ENCODE measurements at regions not wholly inside any gene's neighbourhood (a gene's known extent, or its start where the extent isn't known, plus 50 kb on each side); places are given as distances from the start of the nearest gene placed in this dataset.

DNA sequence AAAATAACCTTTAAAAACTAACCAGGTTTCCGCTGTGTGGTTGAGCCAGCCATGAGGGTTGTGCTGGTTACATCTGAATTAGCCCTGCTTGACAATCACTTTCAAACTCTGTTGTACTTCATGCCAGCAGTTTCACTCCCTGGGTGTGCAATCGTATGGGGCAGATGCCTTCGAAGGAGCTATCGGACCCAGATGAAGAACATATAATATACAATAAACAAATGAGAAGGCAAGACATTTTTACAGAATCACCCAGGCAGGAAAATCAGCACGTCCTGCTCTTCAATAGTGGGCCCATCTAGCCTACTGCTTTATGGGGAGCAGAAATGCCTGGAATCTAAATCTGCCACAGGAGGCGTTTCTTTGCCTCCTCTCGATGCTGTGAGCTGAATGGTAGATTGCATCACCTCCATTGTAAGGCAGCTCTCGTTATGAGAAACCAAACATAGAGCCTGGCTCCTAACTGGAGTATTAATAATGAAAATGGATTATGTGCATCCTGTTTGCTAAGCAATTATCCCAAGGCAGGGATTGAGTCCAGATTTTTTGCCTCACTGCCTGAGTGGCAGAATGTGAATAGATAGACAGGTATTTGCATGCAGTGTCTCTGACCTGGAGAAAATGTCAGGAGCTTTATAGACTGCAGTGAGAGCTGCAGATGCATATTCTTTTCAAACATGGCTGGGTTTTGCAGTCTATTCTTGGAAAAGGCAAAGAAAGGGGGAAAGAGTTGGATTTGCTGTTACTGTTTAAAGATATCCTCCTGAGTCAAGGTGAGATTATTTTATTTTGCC, 143.3 kb upstream of the SMARCA2 start:
- no peak overlapping the region for H3K4me2 ChIP-seq (ENCODE audit: low read depth, low read length, poor library complexity, severe bottlenecking)
- H3K36me3 ChIP-seq (ENCODE audit: low read length), result no peaks in the 10 kb centered on the region
- TF ChIP-seq EZH2phosphoT487 (conservative IDR thresholded peaks at IDR 0.05; ENCODE audit: low read length), result no peak
- TF ChIP-seq, protein P1, sequence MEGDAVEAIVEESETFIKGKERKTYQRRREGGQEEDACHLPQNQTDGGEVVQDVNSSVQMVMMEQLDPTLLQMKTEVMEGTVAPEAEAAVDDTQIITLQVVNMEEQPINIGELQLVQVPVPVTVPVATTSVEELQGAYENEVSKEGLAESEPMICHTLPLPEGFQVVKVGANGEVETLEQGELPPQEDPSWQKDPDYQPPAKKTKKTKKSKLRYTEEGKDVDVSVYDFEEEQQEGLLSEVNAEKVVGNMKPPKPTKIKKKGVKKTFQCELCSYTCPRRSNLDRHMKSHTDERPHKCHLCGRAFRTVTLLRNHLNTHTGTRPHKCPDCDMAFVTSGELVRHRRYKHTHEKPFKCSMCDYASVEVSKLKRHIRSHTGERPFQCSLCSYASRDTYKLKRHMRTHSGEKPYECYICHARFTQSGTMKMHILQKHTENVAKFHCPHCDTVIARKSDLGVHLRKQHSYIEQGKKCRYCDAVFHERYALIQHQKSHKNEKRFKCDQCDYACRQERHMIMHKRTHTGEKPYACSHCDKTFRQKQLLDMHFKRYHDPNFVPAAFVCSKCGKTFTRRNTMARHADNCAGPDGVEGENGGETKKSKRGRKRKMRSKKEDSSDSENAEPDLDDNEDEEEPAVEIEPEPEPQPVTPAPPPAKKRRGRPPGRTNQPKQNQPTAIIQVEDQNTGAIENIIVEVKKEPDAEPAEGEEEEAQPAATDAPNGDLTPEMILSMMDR (IDR thresholded peaks at IDR 0.05; ENCODE audit: insufficient read depth, low read length, poor library complexity, severe bottlenecking), result no peak
- H3F3A ChIP-seq (ENCODE audit: insufficient read depth), result no peaks in the 10 kb centered on the region
- H3K27me3 ChIP-seq (ENCODE audit: low read length), result peaks cover 3% of the 10 kb centered on the region; the same call in 1 of the 2 replicates
- no peaks in the 10 kb centered on the region for H3K9me3 ChIP-seq (ENCODE audit: insufficient read depth, low read length)
- H3K9me2 ChIP-seq (replicated peaks; ENCODE audit: insufficient read depth, low read length), result no peaks in the 10 kb centered on the region
- H3K9ac ChIP-seq (ENCODE audit: low read length), result no peak overlapping the region
- no peak overlapping the region for H3K4me3 ChIP-seq (ENCODE audit: insufficient read depth, low read length, poor library complexity, severe bottlenecking)
- H4K20me1 ChIP-seq (ENCODE audit: low read depth, low read length), result no peaks in the 10 kb centered on the region
- H3K79me2 ChIP-seq (ENCODE audit: insufficient read depth, low read length), result no peaks in the 10 kb centered on the region
- H2AFZ ChIP-seq (ENCODE audit: low read depth, low read length, severe bottlenecking), result no peak overlapping the region
- H3K27ac ChIP-seq (ENCODE audit: low read depth, low read length), result no peak overlapping the region

DNA sequence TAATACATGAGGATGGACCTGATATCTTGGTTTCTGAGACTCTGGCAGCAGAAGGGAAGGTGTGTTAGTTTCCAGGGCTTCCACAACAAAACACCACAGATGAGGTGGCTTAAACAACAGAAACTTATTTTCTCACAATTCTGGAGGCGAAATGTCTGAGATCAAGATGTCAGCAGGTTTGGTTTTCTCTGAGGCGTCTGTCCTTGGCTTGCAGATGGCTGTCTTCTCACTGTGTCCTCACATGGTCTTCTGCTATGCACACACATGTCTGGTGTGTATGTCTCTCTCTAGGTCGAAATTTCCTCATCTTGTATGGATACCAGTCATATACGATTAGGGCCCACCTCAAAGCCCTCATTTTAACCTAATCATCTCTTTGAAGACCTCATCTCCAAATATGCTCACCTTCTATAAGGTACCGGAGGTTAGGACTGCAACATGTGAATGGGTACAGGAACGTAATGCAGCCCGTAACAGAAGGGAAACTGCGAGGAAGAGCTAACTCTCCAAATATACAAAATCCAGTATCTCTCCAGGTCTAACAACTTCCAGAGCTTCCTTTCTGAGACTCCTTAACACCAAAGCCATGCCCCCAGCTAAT, 139.8 kb upstream of the SMARCA2 start:
- no peaks in the 10 kb centered on the region for H3K27me3 ChIP-seq (ENCODE audit: low read length)
- H3K4me3 ChIP-seq (ENCODE audit: insufficient read depth, low read length, poor library complexity, severe bottlenecking), result no peak overlapping the region
- H3K9me3 ChIP-seq (ENCODE audit: insufficient read depth, low read length), result no peaks in the 10 kb centered on the region
- H3F3A ChIP-seq (ENCODE audit: insufficient read depth), result no peaks in the 10 kb centered on the region
- H2AFZ ChIP-seq (ENCODE audit: low read depth, low read length, severe bottlenecking), result no peak overlapping the region
- no peaks in the 10 kb centered on the region for H3K79me2 ChIP-seq (ENCODE audit: insufficient read depth, low read length)
- H3K9me2 ChIP-seq (replicated peaks; ENCODE audit: insufficient read depth, low read length), result no peaks in the 10 kb centered on the region
- TF ChIP-seq, protein P1 (IDR thresholded peaks at IDR 0.05; ENCODE audit: insufficient read depth, low read length, poor library complexity, severe bottlenecking), result no peak
- no peak for TF ChIP-seq EZH2phosphoT487 (conservative IDR thresholded peaks at IDR 0.05; ENCODE audit: low read length)
- H3K4me2 ChIP-seq (ENCODE audit: low read depth, low read length, poor library complexity, severe bottlenecking), result no peak overlapping the region
- H3K27ac ChIP-seq (ENCODE audit: low read depth, low read length), result no peak overlapping the region
- H4K20me1 ChIP-seq (ENCODE audit: low read depth, low read length), result no peaks in the 10 kb centered on the region
- H3K9ac ChIP-seq (ENCODE audit: low read length), result no peak overlapping the region
- no peaks in the 10 kb centered on the region for H3K36me3 ChIP-seq (ENCODE audit: low read length)

DNA sequence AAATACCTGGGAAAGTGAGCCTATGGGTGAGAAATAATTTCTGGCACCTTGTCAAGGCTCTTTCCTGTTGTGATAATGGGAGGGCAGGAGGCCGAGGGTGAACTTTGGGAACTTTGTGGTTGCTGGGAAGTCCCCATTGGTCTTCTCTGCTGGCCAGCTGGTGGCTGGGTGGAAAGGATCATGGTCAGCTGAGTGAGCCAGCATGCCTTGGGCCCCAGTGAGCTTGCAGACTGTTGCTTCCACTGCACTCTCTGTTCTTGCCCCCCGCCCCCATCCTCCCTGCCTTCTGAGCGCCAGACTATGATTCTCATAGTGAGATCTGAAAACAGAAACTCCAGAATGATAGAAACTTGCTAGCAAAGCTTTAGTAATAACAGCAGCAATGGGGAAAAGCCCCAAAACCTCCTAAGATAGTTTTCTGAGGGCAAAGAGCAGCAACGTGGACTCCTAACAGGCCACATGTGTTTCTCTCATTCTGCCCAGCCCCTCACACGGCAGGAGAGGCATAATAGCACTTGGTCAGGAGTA, 139.2 kb upstream of the SMARCA2 start:
- Histone ChIP-seq H3K79me2 (ENCODE audit: insufficient read depth, low read length) (no peaks in the 10 kb centered on the region), H3K9me2 (replicated peaks; ENCODE audit: insufficient read depth, low read length) (no peaks in the 10 kb centered on the region), H3F3A (ENCODE audit: insufficient read depth) (no peaks in the 10 kb centered on the region), H3K9me3 (ENCODE audit: insufficient read depth, low read length) (no peaks in the 10 kb centered on the region), H3K4me2 (ENCODE audit: low read depth, low read length, poor library complexity, severe bottlenecking) (no peak overlapping the region), H2AFZ (ENCODE audit: low read depth, low read length, severe bottlenecking) (no peak overlapping the region), H3K9ac (ENCODE audit: low read length) (no peak overlapping the region), H4K20me1 (ENCODE audit: low read depth, low read length) (no peaks in the 10 kb centered on the region), H3K36me3 (ENCODE audit: low read length) (no peaks in the 10 kb centered on the region), H3K27ac (ENCODE audit: low read depth, low read length) (no peak overlapping the region), H3K4me3 (ENCODE audit: insufficient read depth, low read length, poor library complexity, severe bottlenecking) (no peak overlapping the region), H3K27me3 (ENCODE audit: low read length) (no peaks in the 10 kb centered on the region)
- TF ChIP-seq, protein P1 (IDR thresholded peaks at IDR 0.05; ENCODE audit: insufficient read depth, low read length, poor library complexity, severe bottlenecking), result no peak
- no peak for TF ChIP-seq EZH2phosphoT487 (conservative IDR thresholded peaks at IDR 0.05; ENCODE audit: low read length)
